SK-N-SH (cell line): ENCODE measurements at regions not wholly inside any gene's neighbourhood (a gene's known extent, or its start where the extent isn't known, plus 50 kb on each side); places are given as distances from the start of the nearest gene placed in this dataset.

Experiments
- CTCF ChIA-PET: fragments of 300-600, 350-600 bp; formaldehyde crosslinking; extraction: SDS; loops from one replicate; lab custom pipeline; 2021; lab: Yijun Ruan, JAX
- POLR2A ChIA-PET: fragments of 350-600 bp; sonication (Branson Sonifier 250); formaldehyde crosslinking; extraction: SDS; loops from one replicate; lab custom pipeline; 2020; ENCODE audit warnings: antibody characterized with exemption, inconsistent platforms; lab: Yijun Ruan, JAX
- DNase-seq: peaks from one replicate; pipeline ENCODE4 v3.0.0; 2012
- H2AFZ ChIP-seq: fragments of 200-600 bp; sonication (generic); 2 replicates; pipeline ENCODE4 v1.8.1; 2016; ENCODE audit warnings: antibody characterized with exemption, mild to moderate bottlenecking, low read depth
- H3F3A ChIP-seq: fragments of 200-600 bp; sonication (generic); replicated peaks from 2 replicates; pipeline ENCODE3; 2016; ENCODE audit warnings: antibody characterized with exemption, mild to moderate bottlenecking; ENCODE audit not compliant: insufficient read depth
- H3K27ac ChIP-seq, 2 experiments: fragments of 200-500 bp in 1 of 2; fragments of 200-600 bp in 1 of 2; sonication (Bioruptor generic) in 1 of 2; sonication (generic), shearing (Covaris generic) in 1 of 2; 2 replicates each; pipeline versions ENCODE4 v1.5.1 to v1.6.1; 2014 to 2016; ENCODE audit warnings: low read depth in 2 of 2, inconsistent platforms in 1 of 2, low read length in 1 of 2, mild to moderate bottlenecking in 1 of 2, mixed read lengths in 1 of 2
- H3K27me3 ChIP-seq: fragments of 200-600 bp; sonication (generic), shearing (Covaris generic); 2 replicates; pipeline ENCODE4 v1.6.1; 2016; ENCODE audit warnings: mixed run types; ENCODE audit not compliant: insufficient read depth
- H3K36me3 ChIP-seq, 2 experiments: fragments of 200-500 bp in 1 of 2; fragments of 200-600 bp in 1 of 2; sonication (Bioruptor generic) in 1 of 2; sonication (generic) in 1 of 2; replicated peaks in 1 of 2; 2 replicates each; pipeline versions ENCODE3 to v1.5.1; 2014 to 2016; ENCODE audit warnings: low read length in 1 of 2, mild to moderate bottlenecking in 1 of 2; ENCODE audit not compliant: insufficient read depth in 2 of 2, control insufficient read depth in 1 of 2
- H3K4me1 ChIP-seq, 2 experiments: fragments of 200-500 bp in 1 of 2; fragments of 200-600 bp in 1 of 2; sonication (Bioruptor generic) in 1 of 2; sonication (generic), shearing (Covaris generic) in 1 of 2; 2 replicates each; pipeline versions ENCODE4 v1.5.1 to v1.6.1; 2014 to 2016; ENCODE audit warnings: low read depth in 1 of 2, low read length in 1 of 2, mixed run types in 1 of 2; ENCODE audit not compliant: insufficient read depth in 2 of 2, control insufficient read depth in 1 of 2
- H3K4me2 ChIP-seq: fragments of 200-600 bp; sonication (generic), shearing (Covaris generic); 2 replicates; pipeline ENCODE4 v1.6.1; 2017; ENCODE audit warnings: mixed run types
- H3K4me3 ChIP-seq, 2 experiments: fragments of 200-500 bp in 1 of 2; fragments of 200-600 bp in 1 of 2; sonication (Bioruptor generic) in 1 of 2; sonication (generic), shearing (Covaris generic) in 1 of 2; 2 replicates each; pipeline versions ENCODE4 v1.5.1 to v1.8.1; 2014 to 2016; ENCODE audit warnings: low read depth in 2 of 2, inconsistent platforms in 1 of 2, low read length in 1 of 2, mild to moderate bottlenecking in 1 of 2, mixed read lengths in 1 of 2, moderate library complexity in 1 of 2
- H3K79me2 ChIP-seq: fragments of 200-600 bp; sonication (generic); 2 replicates; pipeline ENCODE4 v1.8.1; 2017; ENCODE audit warnings: mild to moderate bottlenecking; ENCODE audit not compliant: insufficient read depth
- H3K9ac ChIP-seq: fragments of 200-600 bp; sonication (generic); 2 replicates; pipeline ENCODE4 v1.6.1; 2017; ENCODE audit warnings: mixed run types
- H3K9me2 ChIP-seq: fragments of 200-600 bp; sonication (generic); 2 replicates; pipeline ENCODE4 v1.6.1; 2017; ENCODE audit warnings: mixed run types
- H3K9me3 ChIP-seq: fragments of 200-600 bp; sonication (generic); 2 replicates; pipeline ENCODE4 v1.6.1; 2017; ENCODE audit warnings: mixed run types, mild to moderate bottlenecking, moderate library complexity
- H4K20me1 ChIP-seq: fragments of 200-600 bp; sonication (generic); 2 replicates; pipeline ENCODE4 v1.6.1; 2017; ENCODE audit warnings: mild to moderate bottlenecking, mixed run types; ENCODE audit not compliant: insufficient read depth
- ELF1 ChIP-seq: IDR thresholded peaks from 2 replicates; pipeline ENCODE4 v1.4.0; 2012
- FOXJ3 ChIP-seq: sonication (generic); formaldehyde crosslinking; IDR thresholded peaks from 2 replicates; pipeline ENCODE4 v1.5.1; 2020; ENCODE audit warnings: mild to moderate bottlenecking, missing genetic modification reagents
- FOXM1 ChIP-seq: IDR thresholded peaks from 2 replicates; pipeline ENCODE4 v1.4.0; 2012; ENCODE audit warnings: low read depth, mild to moderate bottlenecking
- GABPA ChIP-seq: IDR thresholded peaks from 2 replicates; pipeline ENCODE4 v1.4.0; 2012; ENCODE audit warnings: low read depth, mild to moderate bottlenecking
- GATA2 ChIP-seq: sonication (generic); formaldehyde crosslinking; IDR thresholded peaks from 2 replicates; pipeline ENCODE4 v1.5.0; 2020; ENCODE audit warnings: mild to moderate bottlenecking, missing genetic modification reagents
- MXI1 ChIP-seq: IDR thresholded peaks from 2 replicates; pipeline ENCODE4 v1.6.1; 2012; ENCODE audit warnings: mild to moderate bottlenecking, low read depth, low read length, improper control_type of control experiment
- NFIC ChIP-seq: IDR thresholded peaks from 2 replicates; pipeline ENCODE4 v1.4.0; 2012; ENCODE audit warnings: borderline replicate concordance
- NRF1 ChIP-seq: IDR thresholded peaks from 2 replicates; pipeline ENCODE4 v1.6.1; 2012; ENCODE audit warnings: low read depth, mild to moderate bottlenecking, low read length
- RAD21 ChIP-seq: IDR thresholded peaks from 2 replicates; pipeline ENCODE4 v1.6.1; 2012; ENCODE audit warnings: mild to moderate bottlenecking, low read length
- RXRA ChIP-seq: IDR thresholded peaks from 2 replicates; pipeline ENCODE4 v1.4.0; 2012; ENCODE audit warnings: low read depth, mild to moderate bottlenecking, borderline replicate concordance
- SIN3A ChIP-seq: IDR thresholded peaks from 2 replicates; pipeline ENCODE4 v1.6.1; 2012; ENCODE audit warnings: low read depth, mild to moderate bottlenecking, low read length, moderate library complexity, borderline replicate concordance
- TAF1 ChIP-seq: IDR thresholded peaks from 2 replicates; pipeline ENCODE4 v1.6.1; 2012; ENCODE audit warnings: low read depth, mild to moderate bottlenecking, low read length, moderate library complexity, borderline replicate concordance
- YY1 ChIP-seq: IDR thresholded peaks from 2 replicates; pipeline ENCODE4 v1.4.0; 2012; ENCODE audit warnings: low read depth, mild to moderate bottlenecking
- WGBS: methylation state at CpG from one replicate; pipeline ENCODE4 v1.1.6; 2017; ENCODE audit warnings: low lambda C conversion rate; 5-methylcytosine and 5-hydroxymethylcytosine counted together
- TF ChIP-seq, protein P1 (sequence below): fragments of 200-600 bp; sonication (generic); IDR thresholded peaks from 2 replicates; pipeline ENCODE4 v1.6.1; 2017; ENCODE audit warnings: antibody characterized with exemption, mild to moderate bottlenecking, moderate library complexity
- TF ChIP-seq, protein P2 (sequence below): fragments of 150-350 bp; IDR thresholded peaks from 2 replicates; pipeline ENCODE4 v1.6.1; 2017; ENCODE audit warnings: antibody characterized with exemption, low read length, low read depth, borderline replicate concordance
- TF ChIP-seq, protein P3 (sequence below): IDR thresholded peaks from 2 replicates; pipeline ENCODE4 v1.6.1; 2012; ENCODE audit warnings: mild to moderate bottlenecking, low read depth, low read length, moderate library complexity

DNA sequence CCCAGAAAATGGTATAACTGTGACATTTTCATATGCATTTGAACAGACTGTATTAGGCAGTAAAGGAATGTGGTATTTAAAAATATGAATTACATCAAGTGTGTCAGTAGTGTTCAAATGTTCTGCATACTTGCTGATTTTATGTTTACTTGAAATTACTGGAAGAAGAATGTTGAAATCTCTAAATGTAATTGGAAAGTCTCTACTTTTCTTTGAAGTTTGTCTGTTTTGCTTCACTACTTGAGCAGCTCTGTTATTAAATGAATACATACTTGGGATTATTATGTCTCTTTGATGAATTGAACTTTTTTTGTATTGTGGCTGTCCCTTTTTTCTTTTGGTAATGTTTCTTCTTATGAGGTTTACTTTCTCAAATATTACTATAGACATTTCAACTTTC is 205.6 kb downstream of the TAF11L14 start (continued):
- TF ChIP-seq NFIC (no peak), FOXM1 (no peak), FOXJ3 (no peak), ELF1 (no peak), GABPA (no peak)
- TF ChIP-seq, protein P1, sequence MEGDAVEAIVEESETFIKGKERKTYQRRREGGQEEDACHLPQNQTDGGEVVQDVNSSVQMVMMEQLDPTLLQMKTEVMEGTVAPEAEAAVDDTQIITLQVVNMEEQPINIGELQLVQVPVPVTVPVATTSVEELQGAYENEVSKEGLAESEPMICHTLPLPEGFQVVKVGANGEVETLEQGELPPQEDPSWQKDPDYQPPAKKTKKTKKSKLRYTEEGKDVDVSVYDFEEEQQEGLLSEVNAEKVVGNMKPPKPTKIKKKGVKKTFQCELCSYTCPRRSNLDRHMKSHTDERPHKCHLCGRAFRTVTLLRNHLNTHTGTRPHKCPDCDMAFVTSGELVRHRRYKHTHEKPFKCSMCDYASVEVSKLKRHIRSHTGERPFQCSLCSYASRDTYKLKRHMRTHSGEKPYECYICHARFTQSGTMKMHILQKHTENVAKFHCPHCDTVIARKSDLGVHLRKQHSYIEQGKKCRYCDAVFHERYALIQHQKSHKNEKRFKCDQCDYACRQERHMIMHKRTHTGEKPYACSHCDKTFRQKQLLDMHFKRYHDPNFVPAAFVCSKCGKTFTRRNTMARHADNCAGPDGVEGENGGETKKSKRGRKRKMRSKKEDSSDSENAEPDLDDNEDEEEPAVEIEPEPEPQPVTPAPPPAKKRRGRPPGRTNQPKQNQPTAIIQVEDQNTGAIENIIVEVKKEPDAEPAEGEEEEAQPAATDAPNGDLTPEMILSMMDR, result no peak
- TF ChIP-seq, protein P2, sequence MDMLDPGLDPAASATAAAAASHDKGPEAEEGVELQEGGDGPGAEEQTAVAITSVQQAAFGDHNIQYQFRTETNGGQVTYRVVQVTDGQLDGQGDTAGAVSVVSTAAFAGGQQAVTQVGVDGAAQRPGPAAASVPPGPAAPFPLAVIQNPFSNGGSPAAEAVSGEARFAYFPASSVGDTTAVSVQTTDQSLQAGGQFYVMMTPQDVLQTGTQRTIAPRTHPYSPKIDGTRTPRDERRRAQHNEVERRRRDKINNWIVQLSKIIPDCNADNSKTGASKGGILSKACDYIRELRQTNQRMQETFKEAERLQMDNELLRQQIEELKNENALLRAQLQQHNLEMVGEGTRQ, result no peak

DNA sequence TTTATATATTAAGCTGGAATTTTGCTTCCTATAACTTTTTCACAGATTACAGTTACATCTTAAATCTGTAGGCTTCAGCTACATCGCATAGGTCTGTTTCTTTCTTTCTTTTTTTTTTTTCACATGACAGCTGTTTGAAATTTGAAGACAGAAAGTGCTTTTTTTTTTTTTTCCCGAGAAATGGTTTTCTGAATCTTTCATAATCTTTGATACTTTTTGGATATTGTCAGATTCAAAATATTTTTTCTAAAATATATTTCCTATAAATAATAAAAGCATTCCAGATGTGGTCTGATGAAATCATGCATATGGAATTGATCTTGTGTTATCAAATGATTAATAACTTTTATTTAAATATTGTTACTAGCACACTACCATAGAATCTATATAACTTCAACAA is 212.2 kb downstream of the TAF11L14 start:
- Histone ChIP-seq H3F3A (no peaks in the 10 kb centered on the region), H3K79me2 (no peaks in the 10 kb centered on the region), H3K9me3 (no peaks in the 10 kb centered on the region; the same call in 1 of the 2 replicates), H3K4me3 (no peak overlapping the region), H2AFZ (no peak overlapping the region), H3K9ac (no peak overlapping the region), H4K20me1 (no peaks in the 10 kb centered on the region)
- POLR2A ChIA-PET, result no interaction called here
- TF ChIP-seq SIN3A, result no peak
- no peak for TF ChIP-seq FOXM1
- no peak for TF ChIP-seq TAF1
- TF ChIP-seq, protein P3, sequence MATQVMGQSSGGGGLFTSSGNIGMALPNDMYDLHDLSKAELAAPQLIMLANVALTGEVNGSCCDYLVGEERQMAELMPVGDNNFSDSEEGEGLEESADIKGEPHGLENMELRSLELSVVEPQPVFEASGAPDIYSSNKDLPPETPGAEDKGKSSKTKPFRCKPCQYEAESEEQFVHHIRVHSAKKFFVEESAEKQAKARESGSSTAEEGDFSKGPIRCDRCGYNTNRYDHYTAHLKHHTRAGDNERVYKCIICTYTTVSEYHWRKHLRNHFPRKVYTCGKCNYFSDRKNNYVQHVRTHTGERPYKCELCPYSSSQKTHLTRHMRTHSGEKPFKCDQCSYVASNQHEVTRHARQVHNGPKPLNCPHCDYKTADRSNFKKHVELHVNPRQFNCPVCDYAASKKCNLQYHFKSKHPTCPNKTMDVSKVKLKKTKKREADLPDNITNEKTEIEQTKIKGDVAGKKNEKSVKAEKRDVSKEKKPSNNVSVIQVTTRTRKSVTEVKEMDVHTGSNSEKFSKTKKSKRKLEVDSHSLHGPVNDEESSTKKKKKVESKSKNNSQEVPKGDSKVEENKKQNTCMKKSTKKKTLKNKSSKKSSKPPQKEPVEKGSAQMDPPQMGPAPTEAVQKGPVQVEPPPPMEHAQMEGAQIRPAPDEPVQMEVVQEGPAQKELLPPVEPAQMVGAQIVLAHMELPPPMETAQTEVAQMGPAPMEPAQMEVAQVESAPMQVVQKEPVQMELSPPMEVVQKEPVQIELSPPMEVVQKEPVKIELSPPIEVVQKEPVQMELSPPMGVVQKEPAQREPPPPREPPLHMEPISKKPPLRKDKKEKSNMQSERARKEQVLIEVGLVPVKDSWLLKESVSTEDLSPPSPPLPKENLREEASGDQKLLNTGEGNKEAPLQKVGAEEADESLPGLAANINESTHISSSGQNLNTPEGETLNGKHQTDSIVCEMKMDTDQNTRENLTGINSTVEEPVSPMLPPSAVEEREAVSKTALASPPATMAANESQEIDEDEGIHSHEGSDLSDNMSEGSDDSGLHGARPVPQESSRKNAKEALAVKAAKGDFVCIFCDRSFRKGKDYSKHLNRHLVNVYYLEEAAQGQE, result no peak
- TF ChIP-seq RXRA, result no peak
- TF ChIP-seq GATA2 (CRISPR knock-in tag), result no peak
- no peak for TF ChIP-seq NRF1
- no peak for TF ChIP-seq YY1
- TF ChIP-seq, protein P1, result no peak
- no peak for TF ChIP-seq RAD21
- TF ChIP-seq MXI1, result no peak
- TF ChIP-seq, all 33 proteins: peak for 0
- 0 out of 2 replicates have a peak, but pooled peaks cover 4% of the 10 kb centered on the region for H3K9me2 ChIP-seq
- DNase-seq, result no peak
- H3K27ac ChIP-seq, result no peak overlapping the region
- WGBS, result 24% methylated on average over 2 of the region's 2 CpGs
- CTCF ChIA-PET, result no interaction called here
- no peak overlapping the region for H3K4me2 ChIP-seq
- no peaks in the 10 kb centered on the region for H3K36me3 ChIP-seq
- H3K4me1 ChIP-seq, result no peaks in the 10 kb centered on the region
- H3K27me3 ChIP-seq, result no peaks in the 10 kb centered on the region
